ENCODE measurements at regions not wholly inside any gene's neighbourhood (a gene's known extent, or its start where the extent isn't known, plus 50 kb on each side); places are given as distances from the start of the nearest gene placed in this dataset.
"Not testable (repeated sequence)": the region's sequence is repeated elsewhere in the genome, so short reads cannot be mapped to it uniquely, and the experiment has no call there.

DNA sequence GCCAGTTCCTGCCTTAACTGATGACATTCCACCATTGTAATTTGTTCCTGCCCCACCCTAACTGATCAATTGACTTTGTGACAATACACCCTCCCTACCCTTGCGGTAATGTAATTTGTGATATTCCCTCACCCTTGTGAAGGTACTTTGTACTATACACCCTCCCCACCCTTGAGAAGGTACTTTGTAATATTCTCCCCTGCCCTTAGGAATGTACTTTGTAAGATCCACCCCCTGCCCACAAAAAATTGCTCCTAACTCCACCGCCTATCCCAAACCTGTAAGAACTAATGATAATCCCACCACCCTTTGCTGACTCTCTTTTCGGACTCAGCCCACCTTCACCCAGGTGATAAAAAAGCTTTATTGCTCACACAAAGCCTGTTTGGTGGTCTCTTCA is 288.5 kb upstream of the GK2 start:
- SMC1A ChIA-PET (ENCODE audit: uncharacterized antibody, unreplicated experiment); H3K79me2 ChIP-seq (ENCODE audit: control insufficient read depth, insufficient read depth, low read length); H3K27me3 ChIP-seq (replicated peaks in 1 of 2; ENCODE audit: control insufficient read depth in 2 of 2, insufficient read depth in 2 of 2, low read length in 1 of 2); ATAC-seq; intact Hi-C loops (cut with micrococcal nuclease; ENCODE audit: unreplicated experiment); in situ Hi-C loops (cut with MboI); H3K9ac ChIP-seq (ENCODE audit: control insufficient read depth, insufficient read depth, low read length); H3K27ac ChIP-seq (ENCODE audit: control insufficient read depth, insufficient read depth); DNase-seq (ENCODE audit: low read depth, low spot score); H4K20me1 ChIP-seq (ENCODE audit: control insufficient read depth, insufficient read depth); H3K36me3 ChIP-seq (ENCODE audit: control insufficient read depth in 2 of 2, insufficient read depth in 2 of 2, low read length in 1 of 2); H3K9me3 ChIP-seq (replicated peaks; ENCODE audit: control insufficient read depth, insufficient read depth, low read length); RAD21 ChIA-PET (ENCODE audit: unreplicated experiment); BruUV-seq (replicated peaks); H3K4me2 ChIP-seq (ENCODE audit: control insufficient read depth, insufficient read depth); H3K4me1 ChIP-seq (ENCODE audit: control insufficient read depth, insufficient read depth, low read length); FAIRE-seq; H3K4me3 ChIP-seq; POLR2A ChIA-PET; H2AFZ ChIP-seq (ENCODE audit: control insufficient read depth, low read depth, low read length); CTCF ChIA-PET: not testable (repeated sequence)
- 33% methylated on average over 3 of the region's 3 CpGs for WGBS (ENCODE audit: insufficient coverage, insufficient replicate concordance, low lambda C conversion rate, missing lambda C conversion rate)

DNA sequence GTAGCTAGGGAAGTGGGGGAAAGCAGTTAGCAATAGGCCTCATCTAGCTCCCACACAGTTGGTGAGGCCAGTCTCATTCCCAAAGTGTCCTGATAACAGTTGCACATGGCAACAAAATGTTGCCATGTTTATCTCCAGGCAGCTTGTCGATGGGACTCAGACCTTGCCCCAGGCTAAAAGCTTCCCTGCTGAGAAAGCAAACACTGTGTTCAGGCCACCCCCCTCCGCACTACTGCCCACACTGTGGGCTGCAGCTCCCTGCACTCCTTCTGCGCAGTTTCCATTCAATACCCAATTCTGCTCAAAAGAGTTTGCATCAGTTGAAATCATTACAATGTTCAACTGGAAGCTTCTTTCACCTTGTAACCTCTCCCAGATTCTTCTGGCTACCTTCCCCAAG is 287.8 kb upstream of the GK2 start:
- ChIA-PET CTCF (no interaction called here), POLR2A (no interaction called here), SMC1A (ENCODE audit: uncharacterized antibody, unreplicated experiment) (no interaction called here), RAD21 (ENCODE audit: unreplicated experiment) (no interaction called here)
- Histone ChIP-seq H3K9ac (ENCODE audit: control insufficient read depth, insufficient read depth, low read length) (no peak overlapping the region), H2AFZ (ENCODE audit: control insufficient read depth, low read depth, low read length) (no peak overlapping the region), H4K20me1 (ENCODE audit: control insufficient read depth, insufficient read depth) (no peaks in the 10 kb centered on the region), H3K4me1 (ENCODE audit: control insufficient read depth, insufficient read depth, low read length) (no peaks in the 10 kb centered on the region), H3K4me3 (no peak overlapping the region), H3K27me3 (replicated peaks in 1 of 2; ENCODE audit: control insufficient read depth in 2 of 2, insufficient read depth in 2 of 2, low read length in 1 of 2) (no peaks in the 10 kb centered on the region), H3K9me3 (replicated peaks; ENCODE audit: control insufficient read depth, insufficient read depth, low read length) (no peaks in the 10 kb centered on the region), H3K79me2 (ENCODE audit: control insufficient read depth, insufficient read depth, low read length) (no peaks in the 10 kb centered on the region), H3K36me3 (ENCODE audit: control insufficient read depth in 2 of 2, insufficient read depth in 2 of 2, low read length in 1 of 2) (no peaks in the 10 kb centered on the region), H3K4me2 (ENCODE audit: control insufficient read depth, insufficient read depth) (no peak overlapping the region), H3K27ac (ENCODE audit: control insufficient read depth, insufficient read depth) (no peak overlapping the region)
- no peak for DNase-seq (ENCODE audit: low read depth, low spot score)
- intact Hi-C loops (cut with micrococcal nuclease; ENCODE audit: unreplicated experiment) (no loop called here), in situ Hi-C loops (cut with MboI) (no loop called here)
- WGBS (ENCODE audit: insufficient coverage, insufficient replicate concordance, low lambda C conversion rate, missing lambda C conversion rate), result 13% methylated on average over 3 of the region's 3 CpGs
- no TSS peak for BruUV-seq (replicated peaks)
- no peak for TF ChIP-seq BCL11A (IDR thresholded peaks at IDR 0.05; ENCODE audit: low read depth, low read length)
- no peak for TF ChIP-seq SREBF1 (IDR thresholded peaks at IDR 0.05; ENCODE audit: low read length)
- FAIRE-seq, result no peak
- no peak for ATAC-seq

GRCh38 chr4:79689740-79690139 is 281.7 kb upstream of the GK2 start:
- no peak overlapping the region for H3K4me2 ChIP-seq (ENCODE audit: control insufficient read depth, insufficient read depth)
- no peaks in the 10 kb centered on the region for H3K27me3 ChIP-seq (replicated peaks in 1 of 2; ENCODE audit: control insufficient read depth in 2 of 2, insufficient read depth in 2 of 2, low read length in 1 of 2)
- ATAC-seq (no peak), DNase-seq (ENCODE audit: low read depth, low spot score) (no peak), FAIRE-seq (no peak)
- no TSS peak for BruUV-seq (replicated peaks)
- CTCF ChIA-PET, result no interaction called here
- H3K27ac ChIP-seq (ENCODE audit: control insufficient read depth, insufficient read depth), result no peak overlapping the region
- 31% methylated on average over 3 of the region's 3 CpGs for WGBS (ENCODE audit: insufficient coverage, insufficient replicate concordance, low lambda C conversion rate, missing lambda C conversion rate)
- no peaks in the 10 kb centered on the region for H3K9me3 ChIP-seq (replicated peaks; ENCODE audit: control insufficient read depth, insufficient read depth, low read length)
- H4K20me1 ChIP-seq (ENCODE audit: control insufficient read depth, insufficient read depth), result no peaks in the 10 kb centered on the region
- POLR2A ChIA-PET, result no interaction called here
- no peak overlapping the region for H3K4me3 ChIP-seq
- RAD21 ChIA-PET (ENCODE audit: unreplicated experiment), result no interaction called here
- H3K36me3 ChIP-seq (ENCODE audit: control insufficient read depth in 2 of 2, insufficient read depth in 2 of 2, low read length in 1 of 2), result no peaks in the 10 kb centered on the region
- H3K9ac ChIP-seq (ENCODE audit: control insufficient read depth, insufficient read depth, low read length), result no peak overlapping the region
- H3K4me1 ChIP-seq (ENCODE audit: control insufficient read depth, insufficient read depth, low read length), result no peaks in the 10 kb centered on the region
- SMC1A ChIA-PET (ENCODE audit: uncharacterized antibody, unreplicated experiment), result no interaction called here
- in situ Hi-C loops (cut with MboI) (no loop called here), intact Hi-C loops (cut with micrococcal nuclease; ENCODE audit: unreplicated experiment) (no loop called here)
- no peak overlapping the region for H2AFZ ChIP-seq (ENCODE audit: control insufficient read depth, low read depth, low read length)
- H3K79me2 ChIP-seq (ENCODE audit: control insufficient read depth, insufficient read depth, low read length), result no peaks in the 10 kb centered on the region
- TF ChIP-seq NFYA (IDR thresholded peaks at IDR 0.05; ENCODE audit: borderline replicate concordance, low read depth, low read length), result no peak
- no peak for TF ChIP-seq SP1 (IDR thresholded peaks at IDR 0.05; ENCODE audit: low read depth, low read length)
- TF ChIP-seq RBBP5 (conservative IDR thresholded peaks at IDR 0.05), result no peak
- no peak for TF ChIP-seq LARP7 (IDR thresholded peaks at IDR 0.05)
- no peak for TF ChIP-seq SIX5 (IDR thresholded peaks at IDR 0.05; ENCODE audit: low read depth, low read length, severe bottlenecking)
- TF ChIP-seq GATAD2B (conservative IDR thresholded peaks at IDR 0.05; ENCODE audit: low read depth), result no peak
- no peak for TF ChIP-seq BCLAF1 (IDR thresholded peaks at IDR 0.05)
- TF ChIP-seq, protein P1, sequence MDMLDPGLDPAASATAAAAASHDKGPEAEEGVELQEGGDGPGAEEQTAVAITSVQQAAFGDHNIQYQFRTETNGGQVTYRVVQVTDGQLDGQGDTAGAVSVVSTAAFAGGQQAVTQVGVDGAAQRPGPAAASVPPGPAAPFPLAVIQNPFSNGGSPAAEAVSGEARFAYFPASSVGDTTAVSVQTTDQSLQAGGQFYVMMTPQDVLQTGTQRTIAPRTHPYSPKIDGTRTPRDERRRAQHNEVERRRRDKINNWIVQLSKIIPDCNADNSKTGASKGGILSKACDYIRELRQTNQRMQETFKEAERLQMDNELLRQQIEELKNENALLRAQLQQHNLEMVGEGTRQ (IDR thresholded peaks at IDR 0.05; ENCODE audit: borderline replicate concordance, low read depth, low read length), result no peak
